GM23248 (cell line): ENCODE measurements at regions not wholly inside any gene's neighbourhood (a gene's known extent, or its start where the extent isn't known, plus 50 kb on each side); places are given as distances from the start of the nearest gene placed in this dataset.

Source experiments
- EZH2 ChIP-seq: fragments of 200-600 bp; sonication (generic); IDR thresholded peaks from 2 replicates; pipeline ENCODE4 v1.6.1; 2018; ENCODE audit warnings: antibody characterized with exemption, mild to moderate bottlenecking; ENCODE audit not compliant: insufficient read depth, poor library complexity, severe bottlenecking
- EZH2phosphoT487 ChIP-seq: fragments of 200-600 bp; sonication (generic); IDR thresholded peaks from 2 replicates; pipeline ENCODE4 v1.6.1; 2018; ENCODE audit warnings: antibody characterized with exemption, moderate library complexity, mild to moderate bottlenecking, low read depth; ENCODE audit not compliant: insufficient read depth

GRCh38 chr10:128604025-128604424, 477.8 kb upstream of the MKI67 start:
- no peak for TF ChIP-seq EZH2
- no peak for TF ChIP-seq EZH2phosphoT487
